K562 (cell line): ENCODE measurements at regions not wholly inside any gene's neighbourhood (a gene's known extent, or its start where the extent isn't known, plus 50 kb on each side); places are given as distances from the start of the nearest gene placed in this dataset.

Experiments
- ATAC-seq: fragments of 200-7000 bp; cut with Tn5 transposase; 3 replicates; pipeline ENCODE4 v1.9.1; 2020; ENCODE audit warnings: moderate library complexity
- BruUV-seq: library from RNA; stranded (reverse); fragments of 400-500 nt; replicated peaks from 2 replicates; lab custom pipeline; 2021; lab: Mats Ljungman, UMichigan
- CTCF ChIA-PET: fragments of 300-600 bp; formaldehyde crosslinking; extraction: SDS; loops from one replicate; lab custom pipeline; 2021; ENCODE audit warnings: low intra/inter-chr PET ratio; lab: Yijun Ruan, JAX
- POLR2A ChIA-PET: fragments of 300-600, 350-650 bp; sonication (Branson Sonifier 250); formaldehyde crosslinking; extraction: SDS; loops from one replicate; lab custom pipeline; 2021; ENCODE audit warnings: antibody characterized with exemption, inconsistent platforms; lab: Yijun Ruan, JAX
- DNase-seq, 4 experiments: peaks; one replicate each; pipeline versions ENCODE4 v3.0.0 to v3.0.0-alpha.2; 2011 to 2018; ENCODE audit warnings: low spot score in 3 of 4, mixed read lengths in 3 of 4; ENCODE audit errors: extremely low read depth in 1 of 4
- FAIRE-seq: peaks from 2 replicates; lab custom pipeline; 2011; peaks lifted over from hg19 to GRCh38; lab: Jason Lieb, UNC
- H2AFZ ChIP-seq: 2 replicates; pipeline ENCODE4 v1.6.0; 2011; ENCODE audit warnings: low read depth, low read length, control low read depth, inconsistent platforms
- H3K27ac ChIP-seq: fragments of 200-600 bp; 3 replicates; pipeline ENCODE4 v1.8.0; 2011; ENCODE audit warnings: low read depth, mild to moderate bottlenecking, control low read depth, inconsistent platforms, low read length, moderate library complexity, mixed read lengths; ENCODE audit errors: extremely low read depth
- H3K27me3 ChIP-seq, 2 experiments: fragments of 300-600 bp in 1 of 2; 2 replicates in 1 of 2; 3 replicates in 1 of 2; pipeline versions ENCODE4 v1.6.0 to v1.8.0; 2011; ENCODE audit warnings: inconsistent platforms in 2 of 2, low read length in 2 of 2, mild to moderate bottlenecking in 1 of 2, mixed read lengths in 1 of 2, moderate library complexity in 1 of 2; ENCODE audit not compliant: control insufficient read depth in 2 of 2, insufficient read depth in 2 of 2
- H3K36me3 ChIP-seq: fragments of 300-600 bp; 3 replicates; pipeline ENCODE4 v1.8.0; 2011; ENCODE audit warnings: mild to moderate bottlenecking, low read length, inconsistent platforms; ENCODE audit not compliant: control insufficient read depth, insufficient read depth
- H3K4me1 ChIP-seq, 2 experiments: fragments of 200-600 bp in 1 of 2; replicated peaks in 1 of 2; 2 replicates in 1 of 2; 3 replicates in 1 of 2; pipeline versions ENCODE4 v1.5.1 to v1.8.0; 2011; ENCODE audit warnings: inconsistent platforms in 2 of 2, low read length in 2 of 2, mild to moderate bottlenecking in 1 of 2, mixed read lengths in 1 of 2, moderate library complexity in 1 of 2; ENCODE audit not compliant: control insufficient read depth in 2 of 2, insufficient read depth in 2 of 2
- H3K4me2 ChIP-seq: 2 replicates; pipeline ENCODE4 v1.6.1; 2011; ENCODE audit warnings: low read length, control low read depth, inconsistent platforms, mixed read lengths; ENCODE audit not compliant: insufficient read depth
- H3K4me3 ChIP-seq: fragments of 200-600 bp; sonication (generic), shearing (Covaris generic); 2 replicates; pipeline ENCODE4 v1.5.1; 2016; ENCODE audit warnings: control low read depth, inconsistent platforms
- H3K79me2 ChIP-seq: fragments of 200-600 bp; 3 replicates; pipeline ENCODE4 v1.8.0; 2011; ENCODE audit warnings: low read length, inconsistent platforms; ENCODE audit not compliant: control insufficient read depth, insufficient read depth
- H3K9ac ChIP-seq, 2 experiments: 2 replicates each; pipeline versions ENCODE4 v1.6.0 to v1.6.1; 2011; ENCODE audit warnings: low read depth in 2 of 2, low read length in 2 of 2, control low read depth in 1 of 2, inconsistent platforms in 1 of 2, mild to moderate bottlenecking in 1 of 2, mixed read lengths in 1 of 2; ENCODE audit not compliant: insufficient read depth in 1 of 2
- H3K9me1 ChIP-seq: one replicate; pipeline ENCODE4 v1.6.0; 2011; ENCODE audit warnings: inconsistent platforms, mild to moderate bottlenecking, low read length, moderate library complexity; ENCODE audit not compliant: control insufficient read depth, insufficient read depth
- H3K9me3 ChIP-seq: replicated peaks from 2 replicates; pipeline ENCODE4 v1.5.1; 2011; ENCODE audit warnings: low read depth, low read length, inconsistent platforms; ENCODE audit not compliant: control insufficient read depth, insufficient read depth
- H4K20me1 ChIP-seq: replicated peaks from 2 replicates; pipeline ENCODE4 v1.6.1; 2011; ENCODE audit warnings: low read length, inconsistent platforms, mixed read lengths; ENCODE audit not compliant: control insufficient read depth, insufficient read depth
- EHMT2 ChIP-seq: fragments of 450-650 bp; IDR thresholded peaks from 2 replicates; pipeline ENCODE4 v1.6.1; 2018; ENCODE audit warnings: antibody characterized with exemption
- HDAC6 ChIP-seq: IDR thresholded peaks from 2 replicates; pipeline ENCODE4 v1.6.1; 2012; ENCODE audit warnings: low read depth, mild to moderate bottlenecking, control low read depth, inconsistent platforms, low read length, moderate library complexity
- MCM2 ChIP-seq: fragments of 450-650 bp; IDR thresholded peaks from 2 replicates; pipeline ENCODE4 v1.6.1; 2017; ENCODE audit warnings: low read depth, mild to moderate bottlenecking
- MYBL2 ChIP-seq, 2 experiments: fragments of 450-650 bp in 1 of 2; sonication (generic) in 1 of 2; formaldehyde crosslinking in 1 of 2; IDR thresholded peaks; 2 replicates each; pipeline versions ENCODE4 v1.6.1 to v1.8.1; 2017 to 2022; ENCODE audit warnings: borderline replicate concordance in 1 of 2, inconsistent platforms in 1 of 2, low read depth in 1 of 2, mild to moderate bottlenecking in 1 of 2, missing genetic modification reagents in 1 of 2, moderate library complexity in 1 of 2
- WGBS: fragments of 100-300 bp; shearing (Covaris generic); methylation state at CpG from one replicate; pipeline ENCODE4 v1.1.6; 2016; ENCODE audit warnings: low coverage, mixed read lengths; ENCODE audit not compliant: insufficient coverage; ENCODE audit errors: missing lambda C conversion rate; 5-methylcytosine and 5-hydroxymethylcytosine counted together
- in situ Hi-C: fragments of 300-500 bp; cut with MboI; formaldehyde crosslinking; loops from 4 replicates; pipeline ENCODE4 v1.15.0; 2018; ENCODE audit warnings: inconsistent platforms, mixed read lengths
- intact Hi-C: fragments of 100-400 bp; cut with micrococcal nuclease; formaldehyde crosslinking; loops from 2 replicates; pipeline ENCODE4 v1.14.2; 2022
- TF ChIP-seq, protein P1 (sequence below): fragments of 450-650 bp; formaldehyde crosslinking; IDR thresholded peaks from 2 replicates; pipeline ENCODE4 v1.4.0; 2022; ENCODE audit warnings: mild to moderate bottlenecking, moderate library complexity

DNA sequence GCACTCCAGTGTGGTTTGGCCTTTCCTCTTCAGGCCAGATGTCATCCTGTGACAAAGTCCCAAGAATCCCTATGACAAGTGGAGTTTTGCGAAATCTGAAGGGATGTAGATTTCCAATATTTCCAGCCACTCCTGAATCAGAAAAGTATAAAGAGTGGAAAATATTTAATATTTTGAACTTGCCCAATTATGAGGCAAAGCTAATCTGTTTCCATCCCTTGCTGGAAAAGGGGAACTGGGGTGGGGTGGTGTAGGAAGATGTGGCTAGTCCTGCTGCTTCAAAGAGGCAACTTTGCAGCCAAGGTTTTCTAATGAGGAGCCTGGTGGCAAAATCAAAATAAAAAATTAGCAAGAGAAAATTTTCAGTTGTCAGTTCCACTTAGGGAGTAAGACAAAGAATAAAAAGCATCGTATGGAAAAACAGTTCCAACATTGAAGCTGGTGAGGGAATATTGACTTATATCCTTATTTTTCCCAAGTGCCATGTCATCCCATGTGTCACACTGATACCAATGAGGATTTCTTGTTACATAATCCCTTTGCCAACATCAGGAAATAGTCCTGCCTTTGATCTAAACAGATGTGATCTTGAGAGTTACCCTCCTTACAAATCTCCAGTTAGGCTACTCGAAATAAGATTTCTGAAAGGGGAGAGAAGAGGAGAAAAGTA, 480.0 kb upstream of the JARID2 start (continued):
- TF ChIP-seq, protein P1, sequence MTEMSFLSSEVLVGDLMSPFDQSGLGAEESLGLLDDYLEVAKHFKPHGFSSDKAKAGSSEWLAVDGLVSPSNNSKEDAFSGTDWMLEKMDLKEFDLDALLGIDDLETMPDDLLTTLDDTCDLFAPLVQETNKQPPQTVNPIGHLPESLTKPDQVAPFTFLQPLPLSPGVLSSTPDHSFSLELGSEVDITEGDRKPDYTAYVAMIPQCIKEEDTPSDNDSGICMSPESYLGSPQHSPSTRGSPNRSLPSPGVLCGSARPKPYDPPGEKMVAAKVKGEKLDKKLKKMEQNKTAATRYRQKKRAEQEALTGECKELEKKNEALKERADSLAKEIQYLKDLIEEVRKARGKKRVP (CRISPR knock-in tag), result no peak
- TF ChIP-seq, all 486 proteins: peak for 3

DNA sequence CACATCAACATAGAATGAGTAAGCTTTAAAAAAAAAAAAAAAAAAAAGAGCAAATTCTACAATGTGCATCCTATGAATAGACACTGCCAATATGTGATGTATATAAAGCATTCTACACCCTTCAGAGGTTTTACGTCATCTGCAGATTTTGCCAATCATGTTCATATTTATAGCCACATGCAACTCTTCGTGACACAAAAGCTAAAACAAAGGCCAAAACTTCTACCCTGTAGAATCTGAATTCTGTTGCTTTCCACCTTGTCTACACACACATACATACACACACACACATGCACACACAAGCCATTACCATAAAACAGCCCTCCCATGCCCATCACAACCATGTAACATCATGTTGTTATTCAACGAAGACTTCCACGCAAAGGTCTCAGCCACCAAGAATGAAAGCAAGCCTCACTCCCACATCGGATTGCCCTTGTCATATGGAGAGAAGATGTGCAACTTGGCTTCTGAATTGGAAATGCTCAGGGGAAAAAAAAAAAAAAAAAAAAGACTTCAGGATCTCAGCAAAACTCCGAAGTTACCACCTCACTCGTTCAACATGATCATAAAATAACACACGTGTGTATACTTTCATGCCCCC, 479.4 kb upstream of the JARID2 start:
- Histone ChIP-seq H3K9me3 (no peaks in the 10 kb centered on the region), H2AFZ (no peak overlapping the region), H3K79me2 (no peaks in the 10 kb centered on the region), H4K20me1 (no peaks in the 10 kb centered on the region), H3K36me3 (no peaks in the 10 kb centered on the region), H3K9ac (no peak overlapping the region), H3K9me1 (no peaks in the 10 kb centered on the region), H3K4me2 (no peak overlapping the region), H3K4me3 (no peak overlapping the region), H3K27me3 (no peaks in the 10 kb centered on the region), H3K27ac (no peak overlapping the region), H3K4me1 (peaks cover 3 to 39% of the 10 kb centered on the region in 2 experiments; a peak in 4 of 5 replicates)
- FAIRE-seq (no peak), DNase-seq (no peak), ATAC-seq (no peak)
- no TSS peak for BruUV-seq
- TF ChIP-seq HDAC6 (no peak), MCM2 (no peak), MYBL2 (IDR thresholded peaks at IDR 0.05; ENCODE audit: low read depth) (peak; percentile 22; the same call in 1 of the 2 replicates), MYBL2 (CRISPR knock-in tag; IDR thresholded peaks at IDR 0.05; ENCODE audit: borderline replicate concordance) (no peak), EHMT2 (peak; percentile 48; the same call in 1 of the 2 replicates)
- in situ Hi-C loops, result no loop called here
- intact Hi-C loops, result no loop called here
- ChIA-PET POLR2A (no interaction called here), CTCF (interaction anchor here (0.7 kb wide), 1 partner anchor 313 kb away, joined by 5 read pairs; no protein-coding TSS in a partner anchor)
- WGBS, result 91% methylated on average over 8 of the region's 8 CpGs
